SK-N-SH treated with all-trans-retinoic acid at 6 μM for 48 hours (cell line): ENCODE measurements at regions not wholly inside any gene's neighbourhood (a gene's known extent, or its start where the extent isn't known, plus 50 kb on each side); places are given as distances from the start of the nearest gene placed in this dataset.

Experiments used
- ARNTL ChIP-seq: fragments of 450-650 bp; formaldehyde crosslinking; IDR thresholded peaks from 2 replicates; pipeline ENCODE4 v1.5.0; 2020; ENCODE audit warnings: low read depth, mild to moderate bottlenecking, moderate library complexity, borderline replicate concordance
- PPARA ChIP-seq: fragments of 250-450 bp; sonication (Bioruptor Pico); IDR thresholded peaks from 2 replicates; pipeline ENCODE4 v1.5.0; 2020; ENCODE audit warnings: mild to moderate bottlenecking, borderline replicate concordance
- ZC3H10 ChIP-seq: fragments of 250-450 bp; sonication (Bioruptor Pico); IDR thresholded peaks from 2 replicates; pipeline ENCODE4 v1.5.1; 2021; ENCODE audit warnings: mild to moderate bottlenecking, moderate library complexity
- ZFP30 ChIP-seq: fragments of 450-650 bp; formaldehyde crosslinking; IDR thresholded peaks from 2 replicates; pipeline ENCODE4 v1.5.0; 2022; ENCODE audit warnings: mild to moderate bottlenecking, moderate library complexity
- ZNF565 ChIP-seq: fragments of 450-650 bp; formaldehyde crosslinking; conservative IDR thresholded peaks from 2 replicates; pipeline ENCODE4 v1.5.0; 2020; ENCODE audit warnings: low read depth, mild to moderate bottlenecking, moderate library complexity
- TF ChIP-seq, protein P1 (sequence below): fragments of 250-450 bp; sonication (Bioruptor Pico); IDR thresholded peaks from 2 replicates; pipeline ENCODE4 v1.8.0; 2020; ENCODE audit warnings: mild to moderate bottlenecking, moderate library complexity, borderline replicate concordance

DNA sequence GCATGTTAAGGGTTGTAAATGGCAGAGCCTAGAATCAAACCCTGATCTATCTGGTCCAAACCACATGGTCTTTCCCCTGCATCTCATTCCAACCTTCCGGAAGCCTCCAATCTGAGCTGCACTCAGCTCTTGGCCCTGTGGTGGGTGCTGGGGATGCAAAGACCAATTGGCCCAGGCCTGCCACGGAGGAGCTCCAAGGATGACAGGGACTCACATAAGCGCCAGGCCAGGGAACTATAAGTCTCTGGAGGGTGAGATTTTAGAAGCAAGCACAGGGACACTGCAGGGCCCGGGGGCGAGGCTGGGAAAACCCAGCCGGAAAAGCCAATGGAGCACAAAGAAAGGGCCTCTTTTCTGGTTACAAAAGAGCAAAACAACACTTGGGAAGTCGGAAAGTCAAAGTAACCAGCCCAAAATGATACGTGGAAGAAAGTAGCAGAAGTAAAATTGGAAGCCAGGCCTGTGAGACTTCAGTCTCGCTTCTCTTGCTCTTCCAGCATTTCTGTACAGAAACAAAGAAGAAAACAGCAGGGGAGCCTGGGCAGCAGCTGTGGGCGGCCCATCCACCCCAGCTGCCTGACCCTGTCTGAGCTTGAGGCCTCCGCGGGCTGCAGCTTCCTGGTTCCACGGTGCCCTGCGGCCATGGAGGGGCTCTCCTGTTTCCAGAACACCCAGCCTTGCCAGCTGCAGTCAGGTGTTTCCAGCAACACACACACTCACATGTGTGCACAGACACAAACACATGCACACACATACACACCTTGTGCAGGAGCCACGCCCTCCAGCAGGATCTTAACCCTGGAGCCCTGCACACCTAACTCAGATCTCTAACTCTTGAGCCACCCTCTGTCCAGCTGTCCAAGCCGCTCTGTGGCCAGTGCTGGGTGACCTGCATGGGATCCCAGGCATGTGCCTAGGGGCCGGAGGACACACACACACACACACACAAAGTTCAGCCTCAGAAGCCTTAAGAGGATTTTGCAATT, 178.2 kb downstream of the BCL11B start:
- no peak for TF ChIP-seq ARNTL
- TF ChIP-seq ZFP30 (CRISPR knock-in tag): no peak
- TF ChIP-seq ZC3H10 (CRISPR knock-in tag): no peak
- no peak for TF ChIP-seq ZNF565 (CRISPR knock-in tag)
- TF ChIP-seq PPARA (CRISPR knock-in tag): no peak
- TF ChIP-seq, protein P1, sequence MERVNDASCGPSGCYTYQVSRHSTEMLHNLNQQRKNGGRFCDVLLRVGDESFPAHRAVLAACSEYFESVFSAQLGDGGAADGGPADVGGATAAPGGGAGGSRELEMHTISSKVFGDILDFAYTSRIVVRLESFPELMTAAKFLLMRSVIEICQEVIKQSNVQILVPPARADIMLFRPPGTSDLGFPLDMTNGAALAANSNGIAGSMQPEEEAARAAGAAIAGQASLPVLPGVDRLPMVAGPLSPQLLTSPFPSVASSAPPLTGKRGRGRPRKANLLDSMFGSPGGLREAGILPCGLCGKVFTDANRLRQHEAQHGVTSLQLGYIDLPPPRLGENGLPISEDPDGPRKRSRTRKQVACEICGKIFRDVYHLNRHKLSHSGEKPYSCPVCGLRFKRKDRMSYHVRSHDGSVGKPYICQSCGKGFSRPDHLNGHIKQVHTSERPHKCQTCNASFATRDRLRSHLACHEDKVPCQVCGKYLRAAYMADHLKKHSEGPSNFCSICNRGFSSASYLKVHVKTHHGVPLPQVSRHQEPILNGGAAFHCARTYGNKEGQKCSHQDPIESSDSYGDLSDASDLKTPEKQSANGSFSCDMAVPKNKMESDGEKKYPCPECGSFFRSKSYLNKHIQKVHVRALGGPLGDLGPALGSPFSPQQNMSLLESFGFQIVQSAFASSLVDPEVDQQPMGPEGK: no peak
